Fibroblast of lung (primary cell): ENCODE measurements at regions not wholly inside any gene's neighbourhood (a gene's known extent, or its start where the extent isn't known, plus 50 kb on each side); places are given as distances from the start of the nearest gene placed in this dataset.

Source experiments
- DNase-seq, 2 donors: peaks; one replicate each; pipeline versions ENCODE4 v3.0.0 to v3.0.0-alpha.2; 2010; ENCODE audit warnings: low read depth in 2 of 2
- H2AFZ ChIP-seq: 2 replicates; pipeline ENCODE4 v1.5.1; 2012; ENCODE audit warnings: low read length, control low read depth, inconsistent platforms
- H3K27ac ChIP-seq: 2 replicates; pipeline ENCODE4 v1.5.1; 2011; ENCODE audit warnings: low read length, control low read depth; ENCODE audit not compliant: insufficient read depth
- H3K27me3 ChIP-seq: 2 replicates; pipeline ENCODE4 v1.5.1; 2011; ENCODE audit warnings: mild to moderate bottlenecking, low read length; ENCODE audit not compliant: control insufficient read depth, insufficient read depth
- H3K36me3 ChIP-seq: 2 replicates; pipeline ENCODE4 v1.5.1; 2011; ENCODE audit warnings: low read length; ENCODE audit not compliant: control insufficient read depth, insufficient read depth
- H3K4me1 ChIP-seq: 2 replicates; pipeline ENCODE4 v1.5.1; 2011; ENCODE audit warnings: low read length; ENCODE audit not compliant: control insufficient read depth, insufficient read depth; ENCODE audit errors: extremely low read depth
- H3K4me2 ChIP-seq: 2 replicates; pipeline ENCODE4 v1.5.1; 2011; ENCODE audit warnings: low read length, control low read depth; ENCODE audit not compliant: insufficient read depth; ENCODE audit errors: extremely low read depth
- H3K4me3 ChIP-seq, 4 experiments: fragments of 200-600 bp in 1 of 4; sonication (generic) in 1 of 4; replicated peaks in 1 of 4; 2 replicates each; pipeline ENCODE4 v1.5.1; 2011 to 2016; ENCODE audit warnings: low read length in 4 of 4, low read depth in 3 of 4, mild to moderate bottlenecking in 3 of 4, control low read depth in 2 of 4, inconsistent platforms in 1 of 4, mixed read lengths in 1 of 4; ENCODE audit not compliant: insufficient read depth in 1 of 4; ENCODE audit errors: control extremely low read depth in 1 of 4
- H3K79me2 ChIP-seq: 2 replicates; pipeline ENCODE4 v1.5.1; 2012; ENCODE audit warnings: mild to moderate bottlenecking, low read length, inconsistent platforms; ENCODE audit not compliant: control insufficient read depth, insufficient read depth
- H3K9ac ChIP-seq: 2 replicates; pipeline ENCODE4 v1.5.1; 2011; ENCODE audit warnings: mild to moderate bottlenecking, low read length, control low read depth; ENCODE audit not compliant: insufficient read depth
- H3K9me3 ChIP-seq: 2 replicates; pipeline ENCODE4 v1.5.1; 2012; ENCODE audit warnings: low read depth, low read length; ENCODE audit not compliant: control insufficient read depth, insufficient read depth
- H4K20me1 ChIP-seq: 2 replicates; pipeline ENCODE4 v1.5.1; 2011; ENCODE audit warnings: low read length; ENCODE audit not compliant: control insufficient read depth, insufficient read depth; ENCODE audit errors: extremely low read depth
- CTCF ChIP-seq, 2 donors: IDR thresholded peaks in 1 of 2; conservative IDR thresholded peaks in 1 of 2; 1 replicate in 1 of 2; 2 replicates in 1 of 2; pipeline ENCODE4 v1.5.1; 2011 to 2012; ENCODE audit warnings: low read length in 2 of 2, control low read depth in 1 of 2, inconsistent platforms in 1 of 2, low read depth in 1 of 2, mild to moderate bottlenecking in 1 of 2
- EZH2 ChIP-seq: IDR thresholded peaks from 2 replicates; pipeline ENCODE4 v1.5.1; 2012; ENCODE audit warnings: low read length, control low read depth, mild to moderate bottlenecking; ENCODE audit errors: missing control alignments

DNA sequence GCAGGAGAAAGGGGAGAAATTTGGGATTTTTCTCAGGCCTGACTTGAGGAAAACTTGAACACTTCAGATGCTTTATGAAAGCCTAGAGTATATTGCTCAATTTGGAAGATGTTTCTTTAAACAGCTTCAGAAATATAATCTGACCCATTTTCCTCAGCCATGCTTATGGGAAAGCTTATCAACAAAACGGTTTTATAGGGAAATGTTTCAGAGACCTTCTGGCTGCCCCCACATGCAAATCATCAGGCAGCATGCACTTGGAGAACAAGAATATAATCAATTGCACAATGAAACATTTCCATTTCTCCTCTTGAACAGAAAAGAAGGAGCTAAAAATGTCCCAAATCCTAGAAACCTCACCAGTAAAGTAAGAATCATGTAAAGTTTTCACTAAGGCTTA, 411.2 kb upstream of the ETAA1 start:
- no peaks in the 10 kb centered on the region for H3K36me3 ChIP-seq
- no peaks in the 10 kb centered on the region for H3K9me3 ChIP-seq
- H3K4me3 ChIP-seq = no peak overlapping the region
- no peak overlapping the region for H3K27ac ChIP-seq
- H3K27me3 ChIP-seq = no peaks in the 10 kb centered on the region
- no peaks in the 10 kb centered on the region for H4K20me1 ChIP-seq
- H3K9ac ChIP-seq = no peak overlapping the region
- peak in 1 of 2 donors; percentile 30 for DNase-seq
- no peak overlapping the region for H3K4me2 ChIP-seq
- H3K4me1 ChIP-seq = no peaks in the 10 kb centered on the region
- H2AFZ ChIP-seq = no peak overlapping the region
- no peaks in the 10 kb centered on the region for H3K79me2 ChIP-seq
- TF ChIP-seq EZH2 = no peak
- no peak for TF ChIP-seq CTCF (conservative IDR thresholded peaks at IDR 0.05 in 1 of 2, IDR thresholded peaks at IDR 0.05 in 1 of 2; ENCODE audit: low read depth in 1 of 2, low read length in 2 of 2)

DNA sequence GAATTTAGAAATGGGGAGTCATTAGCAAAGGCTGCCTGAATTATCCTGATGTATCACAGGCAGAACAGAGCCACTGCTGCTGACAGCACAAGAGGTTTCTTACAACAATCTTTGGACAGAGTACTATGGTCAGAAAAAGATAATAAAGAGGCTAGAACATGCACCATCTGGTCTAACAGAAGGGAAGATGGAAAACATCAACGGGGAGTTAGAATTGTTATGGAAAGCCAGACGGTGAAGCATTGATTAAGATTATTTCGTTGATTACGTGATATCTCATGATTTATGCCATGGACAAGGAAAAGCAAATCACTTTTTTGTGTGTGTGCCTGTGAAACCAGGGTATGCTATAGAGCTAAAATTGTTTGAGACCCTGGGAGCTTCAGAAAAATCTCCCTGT, 409.4 kb upstream of the ETAA1 start:
- H3K9ac ChIP-seq = no peak overlapping the region
- no peaks in the 10 kb centered on the region for H3K9me3 ChIP-seq
- H3K79me2 ChIP-seq = no peaks in the 10 kb centered on the region
- no peaks in the 10 kb centered on the region for H3K27me3 ChIP-seq
- no peak overlapping the region for H2AFZ ChIP-seq
- no peaks in the 10 kb centered on the region for H3K36me3 ChIP-seq
- TF ChIP-seq EZH2 (no peak), CTCF (conservative IDR thresholded peaks at IDR 0.05 in 1 of 2, IDR thresholded peaks at IDR 0.05 in 1 of 2; ENCODE audit: low read depth in 1 of 2, low read length in 2 of 2) (no peak)
- no peak overlapping the region for H3K4me2 ChIP-seq
- H4K20me1 ChIP-seq = no peaks in the 10 kb centered on the region
- no peak overlapping the region for H3K27ac ChIP-seq
- no peak overlapping the region for H3K4me3 ChIP-seq
- no peaks in the 10 kb centered on the region for H3K4me1 ChIP-seq
- no peak for DNase-seq

- no peaks in the 10 kb centered on the region for H4K20me1 ChIP-seq
- TF ChIP-seq CTCF (conservative IDR thresholded peaks at IDR 0.05 in 1 of 2, IDR thresholded peaks at IDR 0.05 in 1 of 2; ENCODE audit: low read depth in 1 of 2, low read length in 2 of 2) (no peak), EZH2 (no peak)
These were observed 402.5 kb upstream of the ETAA1 start for GRCh38 chr2:66994654-66995053.

More at GRCh38 chr2:66994654-66995053, 402.5 kb upstream of the ETAA1 start:
- no peaks in the 10 kb centered on the region for H3K79me2 ChIP-seq
- H3K4me1 ChIP-seq = no peaks in the 10 kb centered on the region
- no peaks in the 10 kb centered on the region for H3K9me3 ChIP-seq
- H2AFZ ChIP-seq = no peak overlapping the region
- no peak overlapping the region for H3K27ac ChIP-seq
- H3K9ac ChIP-seq = no peak overlapping the region
- H3K27me3 ChIP-seq = no peaks in the 10 kb centered on the region
- no peak overlapping the region for H3K4me3 ChIP-seq
- no peak for DNase-seq
- no peak overlapping the region for H3K4me2 ChIP-seq
- H3K36me3 ChIP-seq = no peaks in the 10 kb centered on the region
